BJ (cell line): ENCODE measurements at regions not wholly inside any gene's neighbourhood (a gene's known extent, or its start where the extent isn't known, plus 50 kb on each side); places are given as distances from the start of the nearest gene placed in this dataset.
"Not testable (repeated sequence)": the region's sequence is repeated elsewhere in the genome, so short reads cannot be mapped to it uniquely, and the experiment has no call there.

Experiments
- CTCF ChIA-PET: fragments of 350-600 bp; formaldehyde crosslinking; extraction: SDS; loops from one replicate; lab custom pipeline; 2021; ENCODE audit warnings: antibody characterized with exemption, inconsistent platforms; lab: Yijun Ruan, JAX
- POLR2A ChIA-PET: fragments of 300-600 bp; sonication (Branson Sonifier 250); formaldehyde crosslinking; extraction: SDS; loops from one replicate; lab custom pipeline; 2021; ENCODE audit warnings: antibody characterized with exemption; lab: Charles Lee
- DNase-seq: peaks from one replicate; pipeline ENCODE4 v3.0.0-alpha.2; 2011; ENCODE audit warnings: low read depth
- H3K27me3 ChIP-seq: 2 replicates; pipeline ENCODE4 v1.6.0; 2011; ENCODE audit warnings: low read length; ENCODE audit not compliant: control insufficient read depth, insufficient read depth
- H3K36me3 ChIP-seq: 2 replicates; pipeline ENCODE4 v1.5.1; 2011; ENCODE audit warnings: low read length; ENCODE audit not compliant: control insufficient read depth, insufficient read depth
- H3K4me3 ChIP-seq: 2 replicates; pipeline ENCODE4 v1.5.1; 2011; ENCODE audit warnings: low read depth, mild to moderate bottlenecking, control low read depth, low read length
- CTCF ChIP-seq: IDR thresholded peaks from 2 replicates; pipeline ENCODE4 v1.5.1; 2011; ENCODE audit warnings: low read depth, mild to moderate bottlenecking, control low read depth, inconsistent platforms, low read length, moderate library complexity; ENCODE audit not compliant: insufficient read depth

- no peak for TF ChIP-seq CTCF
- H3K4me3 ChIP-seq: no peak overlapping the region
- POLR2A ChIA-PET: no interaction called here
- no peak for DNase-seq
- no peaks in the 10 kb centered on the region for H3K36me3 ChIP-seq
- CTCF ChIA-PET: interaction anchor here (1.3 kb wide), 1 partner anchor 24 kb away, joined by 3 read pairs; no protein-coding TSS in a partner anchor
- no peaks in the 10 kb centered on the region for H3K27me3 ChIP-seq
Observed at GRCh38 chr3:110984456-110985250, 87.0 kb upstream of the NECTIN3 start.

GRCh38 chr3:110989446-110989845, 82.2 kb upstream of the NECTIN3 start:
- H3K36me3 ChIP-seq: no peaks in the 10 kb centered on the region
- POLR2A ChIA-PET: no interaction called here
- CTCF ChIA-PET: no interaction called here
- H3K4me3 ChIP-seq: no peak overlapping the region
- no peak for DNase-seq
- no peaks in the 10 kb centered on the region for H3K27me3 ChIP-seq
- TF ChIP-seq CTCF: no peak

GRCh38 chr3:110995461-110996231, 76.0 kb upstream of the NECTIN3 start:
- ChIA-PET CTCF (no interaction called here), POLR2A (interaction anchor here (0.6 kb wide), 1 partner anchor 10 kb away, joined by 5 read pairs; no protein-coding TSS in a partner anchor)
- DNase-seq: peak; percentile 39

GRCh38 chr3:110998766-110999165, 72.8 kb upstream of the NECTIN3 start:
- POLR2A ChIA-PET, H3K27me3 ChIP-seq, DNase-seq, H3K4me3 ChIP-seq, H3K36me3 ChIP-seq: not testable (repeated sequence)
- CTCF ChIA-PET: interaction anchor here (0.6 kb wide), 1 partner anchor 426 kb away, joined by 4 read pairs; no protein-coding TSS in a partner anchor

More at GRCh38 chr3:110995461-110996231, 76.0 kb upstream of the NECTIN3 start:
- no peaks in the 10 kb centered on the region for H3K27me3 ChIP-seq
- H3K4me3 ChIP-seq: no peak overlapping the region
- H3K36me3 ChIP-seq: no peaks in the 10 kb centered on the region
- no peak for TF ChIP-seq CTCF

GRCh38 chr3:111006485-111006884, 65.1 kb upstream of the NECTIN3 start:
- DNase-seq, CTCF ChIA-PET, POLR2A ChIA-PET, H3K4me3 ChIP-seq, H3K27me3 ChIP-seq, H3K36me3 ChIP-seq: not testable (repeated sequence)
